Gastrocnemius medialis (tissue), 4 donors: ENCODE measurements at regions not wholly inside any gene's neighbourhood (a gene's known extent, or its start where the extent isn't known, plus 50 kb on each side); places are given as distances from the start of the nearest gene placed in this dataset.

Experiments
- ATAC-seq, 2 donors: fragments of 150-250 bp; one replicate each; pipeline ENCODE4 v1.9.1; 2016
- DNase-seq, 2 donors: peaks; one replicate each; pipeline ENCODE4 v3.0.0-alpha.2; 2019
- H3K27ac ChIP-seq, 4 donors: fragments of 200-600 bp; sonication (generic); 1 replicate in 1 of 4; 2 replicates in 3 of 4; pipeline ENCODE4 v1.5.1; 2016 to 2018; ENCODE audit warnings: mild to moderate bottlenecking in 2 of 4, moderate library complexity in 1 of 4
- H3K27me3 ChIP-seq, 3 donors: fragments of 200-600 bp; sonication (generic) in 2 of 3; 1 replicate in 1 of 3; 2 replicates in 2 of 3; pipeline versions ENCODE4 v1.5.1 to v1.6.0; 2016 to 2019; ENCODE audit warnings: mild to moderate bottlenecking in 1 of 3, moderate library complexity in 1 of 3
- H3K36me3 ChIP-seq, 2 donors: fragments of 200-600 bp; sonication (generic) in 1 of 2; one replicate each; pipeline ENCODE4 v1.5.1; 2017 to 2018
- H3K4me1 ChIP-seq, 2 donors: fragments of 200-600 bp; sonication (generic) in 1 of 2; one replicate each; pipeline ENCODE4 v1.5.1; 2016 to 2017; ENCODE audit warnings: mild to moderate bottlenecking in 2 of 2
- H3K4me3 ChIP-seq, 4 donors: fragments of 200-600 bp; sonication (generic) in 3 of 4; 1 replicate in 1 of 4; 2 replicates in 3 of 4; pipeline ENCODE4 v1.5.1; 2016 to 2019; ENCODE audit warnings: mild to moderate bottlenecking in 2 of 4
- H3K9me3 ChIP-seq, 3 donors: fragments of 200-600 bp; sonication (generic) in 2 of 3; 1 replicate in 1 of 3; 2 replicates in 2 of 3; pipeline ENCODE4 v1.5.1; 2016 to 2019
- CTCF ChIP-seq, 5 experiments: fragments of 450-650 bp in 3 of 5; fragments of 200-600 bp in 2 of 5; sonication (generic) in 2 of 5; IDR thresholded peaks in 4 of 5; conservative IDR thresholded peaks in 1 of 5; 1 replicate in 4 of 5; 2 replicates in 1 of 5; pipeline ENCODE4 v1.5.1; 2016 to 2019; ENCODE audit warnings: antibody characterized with exemption in 5 of 5, mild to moderate bottlenecking in 3 of 5, moderate library complexity in 3 of 5
- POLR2A ChIP-seq, 2 donors: fragments of 450-650 bp; IDR thresholded peaks; one replicate each; pipeline ENCODE4 v1.6.1; 2017; ENCODE audit warnings: antibody characterized with exemption in 2 of 2, mild to moderate bottlenecking in 2 of 2, moderate library complexity in 2 of 2
- in situ Hi-C, 4 donors: fragments of 200-750 bp; cut with MboI; loops; one replicate each; pipeline versions ENCODE4 v1.15.0 to v1.8.0; 2017; ENCODE audit warnings: low sequenced_read_pairs in 4 of 4
- intact Hi-C: fragments of 100-400 bp; cut with DNase I; formaldehyde crosslinking; loops from one replicate; pipeline ENCODE4 v1.15.1; 2023; ENCODE audit warnings: low total_unique reads

- H3K27ac ChIP-seq = no peak overlapping the region
- H3K9me3 ChIP-seq = no peaks in the 10 kb centered on the region
- in situ Hi-C loops = no loop called here
- H3K4me1 ChIP-seq = no peaks in the 10 kb centered on the region
- intact Hi-C loops = no loop called here
- no peaks in the 10 kb centered on the region for H3K36me3 ChIP-seq
- H3K27me3 ChIP-seq = no peaks in the 10 kb centered on the region
- ATAC-seq = no peak
- H3K4me3 ChIP-seq = no peak overlapping the region
- no peak for DNase-seq
- TF ChIP-seq POLR2A (IDR thresholded peaks at IDR 0.05) = no peak
- no peak for TF ChIP-seq CTCF (IDR thresholded peaks at IDR 0.05 in 4 of 5, conservative IDR thresholded peaks at IDR 0.05 in 1 of 5)
These were observed 258.1 kb downstream of the STK31 start for GRCh38 chr7:23967949-23968599.

GRCh38 chr7:23968791-23969190 lies 258.8 kb downstream of the STK31 start:
- Histone ChIP-seq H3K4me3 (no peak overlapping the region), H3K36me3 (no peaks in the 10 kb centered on the region), H3K4me1 (no peaks in the 10 kb centered on the region), H3K27me3 (no peaks in the 10 kb centered on the region), H3K27ac (no peak overlapping the region), H3K9me3 (no peaks in the 10 kb centered on the region)
- no peak for ATAC-seq
- no peak for DNase-seq
- intact Hi-C loops = no loop called here
- in situ Hi-C loops = no loop called here
- TF ChIP-seq POLR2A (IDR thresholded peaks at IDR 0.05) = no peak
- no peak for TF ChIP-seq CTCF (IDR thresholded peaks at IDR 0.05 in 4 of 5, conservative IDR thresholded peaks at IDR 0.05 in 1 of 5)

GRCh38 chr7:23969443-23969842 lies 259.4 kb downstream of the STK31 start:
- Histone ChIP-seq H3K4me1 (no peaks in the 10 kb centered on the region), H3K36me3 (no peaks in the 10 kb centered on the region), H3K27me3 (no peaks in the 10 kb centered on the region), H3K27ac (no peak overlapping the region), H3K9me3 (no peaks in the 10 kb centered on the region), H3K4me3 (no peak overlapping the region)
- no peak for ATAC-seq
- in situ Hi-C loops = no loop called here
- TF ChIP-seq POLR2A (IDR thresholded peaks at IDR 0.05) (no peak), CTCF (IDR thresholded peaks at IDR 0.05 in 4 of 5, conservative IDR thresholded peaks at IDR 0.05 in 1 of 5) (no peak)
- DNase-seq = no peak
- intact Hi-C loops = no loop called here

- no peak overlapping the region for H3K27ac ChIP-seq
- in situ Hi-C loops (no loop called here), intact Hi-C loops (no loop called here)
- H3K4me3 ChIP-seq = no peak overlapping the region
- H3K27me3 ChIP-seq = no peaks in the 10 kb centered on the region
- ATAC-seq = no peak
- TF ChIP-seq POLR2A (IDR thresholded peaks at IDR 0.05) (no peak), CTCF (IDR thresholded peaks at IDR 0.05 in 4 of 5, conservative IDR thresholded peaks at IDR 0.05 in 1 of 5) (no peak)
- H3K4me1 ChIP-seq = no peaks in the 10 kb centered on the region
- no peaks in the 10 kb centered on the region for H3K9me3 ChIP-seq
- DNase-seq = no peak
- no peaks in the 10 kb centered on the region for H3K36me3 ChIP-seq
These were observed 260.2 kb downstream of the STK31 start for GRCh38 chr7:23970193-23970592.

- Histone ChIP-seq H3K9me3 (no peaks in the 10 kb centered on the region), H3K4me1 (no peaks in the 10 kb centered on the region), H3K27me3 (no peaks in the 10 kb centered on the region), H3K36me3 (no peaks in the 10 kb centered on the region), H3K4me3 (no peak overlapping the region), H3K27ac (no peak overlapping the region)
- no peak for ATAC-seq
- intact Hi-C loops = no loop called here
- in situ Hi-C loops = no loop called here
- no peak for TF ChIP-seq POLR2A (IDR thresholded peaks at IDR 0.05)
- no peak for TF ChIP-seq CTCF (IDR thresholded peaks at IDR 0.05 in 4 of 5, conservative IDR thresholded peaks at IDR 0.05 in 1 of 5)
- DNase-seq = no peak
These were observed 261.0 kb downstream of the STK31 start for GRCh38 chr7:23971031-23971430.
